ENCODE measurements at regions not wholly inside any gene's neighbourhood (a gene's known extent, or its start where the extent isn't known, plus 50 kb on each side); places are given as distances from the start of the nearest gene placed in this dataset.

GRCh38 chr5:152900332-152900731, 495.3 kb upstream of the NMUR2 start:
- no peak overlapping the region for H2AFZ ChIP-seq (ENCODE audit: low read depth, low read length)
- H3K4me2 ChIP-seq (ENCODE audit: low read length) = no peak overlapping the region
- no peaks in the 10 kb centered on the region for H3K9me3 Mint-ChIP-seq (ENCODE audit: unreplicated experiment)
- H3K4me3 ChIP-seq (ENCODE audit: insufficient read depth, low read depth, low read length) = no peak overlapping the region
- no peaks in the 10 kb centered on the region for H3K36me3 Mint-ChIP-seq (ENCODE audit: low read depth, unreplicated experiment)
- no peak overlapping the region for H3K27ac Mint-ChIP-seq (ENCODE audit: unreplicated experiment)
- DNase-seq (ENCODE audit: low read depth) (no peak), FAIRE-seq (no peak)
- no peaks in the 10 kb centered on the region for H3K4me1 ChIP-seq (ENCODE audit: insufficient read depth, low read length)
- peaks cover 2% of the 10 kb centered on the region for H3K27me3 Mint-ChIP-seq (ENCODE audit: low read depth, unreplicated experiment)
- no peaks in the 10 kb centered on the region for H3K4me1 Mint-ChIP-seq (ENCODE audit: low read depth, unreplicated experiment)
- no peaks in the 10 kb centered on the region for H3K79me2 ChIP-seq (ENCODE audit: insufficient read depth, low read length)
- no peak overlapping the region for H3K4me3 Mint-ChIP-seq (ENCODE audit: unreplicated experiment)
- no peaks in the 10 kb centered on the region for H4K20me1 ChIP-seq (ENCODE audit: insufficient read depth, low read length)
- no peaks in the 10 kb centered on the region for H3K9me3 ChIP-seq (ENCODE audit: insufficient read depth, low read depth, low read length)
- no peak overlapping the region for H3K9ac ChIP-seq (ENCODE audit: low read length)
- no peaks in the 10 kb centered on the region for H3K36me3 ChIP-seq (ENCODE audit: insufficient read depth, low read length)
- H3K27ac ChIP-seq (ENCODE audit: low read depth, low read length) = no peak overlapping the region
- no peaks in the 10 kb centered on the region for H3K27me3 ChIP-seq (ENCODE audit: insufficient read depth, low read length)
- no peak for TF ChIP-seq CTCF (IDR thresholded peaks at IDR 0.05; ENCODE audit: insufficient read depth, low read depth, low read length)

DNA sequence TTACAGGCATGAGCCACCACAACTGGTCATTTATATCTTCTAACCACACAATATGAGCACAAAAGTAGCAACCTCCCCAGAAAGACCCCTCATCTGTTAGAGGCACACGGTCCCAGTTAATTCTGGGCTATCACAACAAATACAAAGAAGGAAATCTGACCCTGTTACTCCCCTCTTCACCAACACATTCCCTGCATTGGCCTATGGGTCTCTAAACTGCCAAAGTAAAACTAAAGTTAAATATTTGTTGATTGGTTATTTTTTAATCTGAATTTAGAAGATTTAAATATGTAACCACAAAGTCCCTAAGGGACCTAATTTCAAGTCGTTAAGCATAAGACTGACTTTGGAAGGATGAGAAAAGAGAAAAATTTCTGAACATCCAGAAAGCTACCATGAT, 496.7 kb upstream of the NMUR2 start:
- Histone ChIP-seq H2AFZ (ENCODE audit: low read depth, low read length) (no peak overlapping the region), H4K20me1 (ENCODE audit: insufficient read depth, low read length) (no peaks in the 10 kb centered on the region), H3K27ac (ENCODE audit: low read depth, low read length) (no peak overlapping the region), H3K9me3 (ENCODE audit: insufficient read depth, low read depth, low read length) (no peaks in the 10 kb centered on the region), H3K4me3 (ENCODE audit: insufficient read depth, low read depth, low read length) (no peak overlapping the region), H3K4me1 (ENCODE audit: insufficient read depth, low read length) (no peaks in the 10 kb centered on the region), H3K79me2 (ENCODE audit: insufficient read depth, low read length) (no peaks in the 10 kb centered on the region), H3K27me3 (ENCODE audit: insufficient read depth, low read length) (no peaks in the 10 kb centered on the region), H3K4me2 (ENCODE audit: low read length) (no peak overlapping the region), H3K9ac (ENCODE audit: low read length) (no peak overlapping the region), H3K36me3 (ENCODE audit: insufficient read depth, low read length) (no peaks in the 10 kb centered on the region)
- no peak for DNase-seq (ENCODE audit: low read depth)
- Mint-ChIP-seq H3K27me3 (ENCODE audit: low read depth, unreplicated experiment) (no peaks in the 10 kb centered on the region), H3K9me3 (ENCODE audit: unreplicated experiment) (no peaks in the 10 kb centered on the region), H3K27ac (ENCODE audit: unreplicated experiment) (no peak overlapping the region), H3K36me3 (ENCODE audit: low read depth, unreplicated experiment) (no peaks in the 10 kb centered on the region), H3K4me1 (ENCODE audit: low read depth, unreplicated experiment) (no peaks in the 10 kb centered on the region), H3K4me3 (ENCODE audit: unreplicated experiment) (no peak overlapping the region)
- TF ChIP-seq CTCF (IDR thresholded peaks at IDR 0.05; ENCODE audit: insufficient read depth, low read depth, low read length) (no peak), EZH2 (IDR thresholded peaks at IDR 0.05; ENCODE audit: insufficient read depth, low read length) (no peak)
- no peak for FAIRE-seq

DNA sequence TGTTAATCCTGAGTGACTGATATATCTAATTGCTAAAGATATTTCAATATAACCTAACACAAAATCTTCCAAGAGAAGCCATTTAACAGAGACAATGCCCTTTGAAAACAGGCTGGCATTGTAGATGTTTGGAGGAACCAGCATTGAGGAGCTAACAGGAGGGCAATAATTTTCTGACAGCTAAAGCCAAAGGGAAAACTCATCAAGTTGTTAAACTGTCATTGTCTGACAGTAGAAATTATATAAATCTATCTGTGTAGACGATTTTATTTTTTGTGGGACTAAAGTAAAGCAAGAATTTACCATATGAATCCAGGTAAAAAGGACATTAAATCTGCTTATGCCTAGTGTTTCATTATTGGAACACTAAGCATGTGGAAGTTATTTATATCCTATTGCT, 500.2 kb upstream of the NMUR2 start:
- H2AFZ ChIP-seq (ENCODE audit: low read depth, low read length) = no peak overlapping the region
- DNase-seq (ENCODE audit: low read depth) = no peak
- H3K4me3 Mint-ChIP-seq (ENCODE audit: unreplicated experiment) = no peak overlapping the region

More for the DNA sequence above, 500.2 kb upstream of the NMUR2 start:
- Histone ChIP-seq H3K27me3 (ENCODE audit: insufficient read depth, low read length) (no peaks in the 10 kb centered on the region), H3K9me3 (ENCODE audit: insufficient read depth, low read depth, low read length) (no peaks in the 10 kb centered on the region), H3K79me2 (ENCODE audit: insufficient read depth, low read length) (no peaks in the 10 kb centered on the region), H3K4me3 (ENCODE audit: insufficient read depth, low read depth, low read length) (no peak overlapping the region), H3K4me1 (ENCODE audit: insufficient read depth, low read length) (no peaks in the 10 kb centered on the region), H4K20me1 (ENCODE audit: insufficient read depth, low read length) (no peaks in the 10 kb centered on the region), H3K36me3 (ENCODE audit: insufficient read depth, low read length) (no peaks in the 10 kb centered on the region), H3K27ac (ENCODE audit: low read depth, low read length) (no peak overlapping the region), H3K9ac (ENCODE audit: low read length) (no peak overlapping the region), H3K4me2 (ENCODE audit: low read length) (no peak overlapping the region)
- Mint-ChIP-seq H3K4me1 (ENCODE audit: low read depth, unreplicated experiment) (no peaks in the 10 kb centered on the region), H3K36me3 (ENCODE audit: low read depth, unreplicated experiment) (no peaks in the 10 kb centered on the region), H3K9me3 (ENCODE audit: unreplicated experiment) (no peaks in the 10 kb centered on the region), H3K27ac (ENCODE audit: unreplicated experiment) (no peak overlapping the region), H3K27me3 (ENCODE audit: low read depth, unreplicated experiment) (no peaks in the 10 kb centered on the region)
- no peak for FAIRE-seq
- TF ChIP-seq EZH2 (IDR thresholded peaks at IDR 0.05; ENCODE audit: insufficient read depth, low read length) = no peak

Data from astrocyte (in vitro differentiated cells and primary cell).